ENCODE measurements at regions not wholly inside any gene's neighbourhood (a gene's known extent, or its start where the extent isn't known, plus 50 kb on each side); places are given as distances from the start of the nearest gene placed in this dataset.

GRCh38 chr18:8503248-8503647 lies 106.0 kb upstream of the RAB12 start:
- TF ChIP-seq EZH2 (IDR thresholded peaks at IDR 0.05; ENCODE audit: insufficient read depth, poor library complexity, severe bottlenecking), result no peak
- TF ChIP-seq EZH2phosphoT487 (IDR thresholded peaks at IDR 0.05; ENCODE audit: insufficient read depth, low read depth), result no peak

Measured in GM23248 (cell line).